HG02798 (cell line): ENCODE measurements at regions not wholly inside any gene's neighbourhood (a gene's known extent, or its start where the extent isn't known, plus 50 kb on each side); places are given as distances from the start of the nearest gene placed in this dataset.
"Not testable (repeated sequence)": the region's sequence is repeated elsewhere in the genome, so short reads cannot be mapped to it uniquely, and the experiment has no call there.

ENCODE experiments used
- ATAC-seq: cut with Tn5 transposase; IDR thresholded peaks from one replicate; pipeline ENCODE4 v1.9.1; 2021; ENCODE audit warnings: mild to moderate bottlenecking; ENCODE audit not compliant: unreplicated experiment, poor library complexity

DNA sequence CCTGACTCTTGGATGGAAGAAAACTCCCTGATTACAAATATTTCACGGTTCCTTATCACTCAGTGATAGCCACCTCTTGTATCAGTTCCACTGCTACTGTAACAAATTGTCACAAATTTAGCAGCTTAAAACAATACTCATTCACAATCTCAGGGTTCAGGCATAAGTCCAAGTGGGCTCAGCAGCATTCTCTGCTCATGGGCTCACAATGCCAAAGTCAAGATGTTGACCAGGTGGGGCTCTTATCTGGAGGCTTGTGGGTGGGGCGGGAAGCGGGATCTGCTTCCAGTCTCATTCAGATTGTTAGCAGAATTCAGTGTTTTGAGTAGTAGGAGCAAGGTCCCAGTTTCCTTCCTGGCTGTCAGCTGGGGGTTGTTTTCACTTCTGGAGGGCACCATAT, 137.3 kb upstream of the FAM78B start:
- no peak for ATAC-seq

DNA sequence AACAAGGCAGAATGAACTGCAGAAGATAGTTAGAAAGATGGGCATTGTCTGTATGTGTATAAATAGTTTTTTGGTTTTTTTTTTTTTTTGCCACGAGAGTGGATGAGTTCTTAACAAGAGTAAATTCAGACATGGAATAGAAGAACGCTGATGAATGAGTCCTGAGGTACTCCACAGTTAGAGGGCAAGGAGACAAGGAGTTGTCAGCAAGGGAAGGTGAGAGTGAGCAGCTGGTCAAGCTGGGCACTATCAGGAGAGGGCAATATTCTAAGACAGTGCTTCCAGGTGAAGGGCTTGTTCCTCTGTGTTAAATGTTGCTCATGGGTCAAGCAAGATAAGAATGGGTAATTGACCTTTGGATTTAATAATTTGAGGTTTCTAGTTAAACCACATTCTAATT, 138.6 kb upstream of the FAM78B start:
- no peak for ATAC-seq

DNA sequence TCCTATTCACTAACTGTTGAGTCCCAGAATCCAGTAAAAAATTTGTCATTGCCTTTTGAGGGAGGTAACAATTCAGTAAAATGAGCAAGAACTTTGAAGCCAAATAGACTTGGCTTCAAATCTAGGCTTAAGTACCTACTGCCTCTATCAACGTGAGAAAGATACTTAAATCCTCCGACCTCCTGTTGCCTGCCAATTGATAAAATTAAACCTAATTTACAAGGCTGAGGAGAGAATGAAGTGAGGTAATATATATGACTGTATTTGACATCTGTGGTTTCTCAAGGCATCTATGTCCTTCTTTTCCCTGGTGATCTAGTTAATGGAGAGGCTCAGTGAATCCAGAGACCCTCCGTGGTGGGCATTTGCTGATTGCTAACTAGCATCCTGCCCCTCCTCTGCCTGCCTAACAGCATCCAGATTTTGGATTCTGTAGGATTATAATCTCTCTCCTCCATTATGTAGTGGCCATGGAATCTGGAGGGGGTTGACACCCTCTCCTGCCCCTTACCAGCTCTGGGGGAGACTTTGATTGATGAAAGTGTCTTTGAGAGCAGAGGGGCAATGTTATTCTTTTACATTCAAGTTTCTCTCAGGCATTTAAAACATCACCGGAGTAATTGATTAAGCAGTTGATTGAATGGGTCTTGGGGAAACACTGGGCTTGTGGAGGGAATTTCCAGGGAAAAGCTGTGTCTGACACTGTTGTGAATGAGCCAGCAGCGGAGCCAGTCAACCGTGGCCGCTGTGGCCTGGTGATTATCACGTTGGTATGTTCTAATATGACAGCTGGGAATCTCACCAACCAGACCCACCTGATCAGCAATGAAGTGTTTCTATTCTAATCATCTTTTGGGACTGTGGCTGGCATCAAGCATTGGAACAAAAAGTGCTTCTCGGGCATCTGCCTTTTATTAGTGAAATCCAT, 140.7 kb upstream of the FAM78B start:
- no peak for ATAC-seq

DNA sequence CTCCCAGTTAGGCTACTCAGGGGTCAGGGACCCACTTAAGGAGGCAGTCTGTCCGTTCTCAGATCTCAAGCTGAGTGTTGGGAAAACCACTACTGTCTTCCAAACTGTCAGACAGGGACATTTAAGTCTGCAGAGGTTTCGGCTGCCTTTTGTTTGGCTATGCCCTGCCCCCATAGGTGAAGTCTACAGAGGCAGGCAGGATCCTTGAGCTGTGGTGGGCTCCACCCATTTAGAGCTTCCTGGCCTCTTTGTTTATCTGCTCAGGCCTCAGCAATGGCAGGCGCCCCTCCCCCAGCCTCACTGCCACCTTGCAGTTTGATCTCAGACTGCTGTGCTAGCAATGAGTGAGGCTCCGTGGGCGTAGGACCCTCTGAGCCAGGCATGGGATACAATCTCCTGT, 149.5 kb upstream of the FAM78B start:
- ATAC-seq = not testable (repeated sequence)

DNA sequence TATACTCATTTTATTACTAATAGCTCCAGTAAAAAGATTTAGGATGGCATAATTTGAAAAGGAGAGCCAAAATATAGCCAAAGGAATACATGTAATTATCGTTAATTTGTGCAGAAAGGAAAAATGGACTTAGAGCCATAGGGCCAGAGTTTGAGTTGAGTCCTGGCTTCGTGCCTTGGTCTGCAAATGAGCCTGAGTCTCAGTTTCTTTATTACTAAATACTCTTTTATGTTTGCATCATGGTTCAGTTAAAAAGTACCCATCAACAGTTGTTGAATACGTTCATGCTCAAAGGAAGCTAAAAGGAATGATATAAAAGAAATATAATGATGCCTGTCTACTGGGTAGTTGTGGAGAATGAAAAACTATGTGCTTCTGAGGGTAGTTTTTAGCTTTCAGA, 155.7 kb upstream of the FAM78B start:
- ATAC-seq = peak; percentile 66

DNA sequence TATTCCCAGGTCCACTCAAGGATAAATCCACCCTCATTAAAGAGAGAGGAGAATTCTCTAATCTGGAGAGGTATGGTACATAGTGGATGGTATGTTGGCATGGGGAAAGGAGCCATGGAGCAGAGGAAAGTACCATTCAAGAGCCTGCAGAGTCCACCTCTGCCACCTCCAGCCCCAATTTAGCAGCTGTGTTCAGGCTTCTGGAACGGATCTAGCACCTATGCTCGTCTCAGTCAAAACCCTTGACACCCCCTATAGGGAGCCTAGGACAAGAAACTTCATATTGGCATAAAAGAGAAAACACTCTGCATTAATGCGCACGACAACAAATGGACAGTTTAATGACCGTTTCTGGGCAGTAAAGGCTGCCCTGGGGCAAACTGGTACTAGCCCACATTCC, 161.1 kb upstream of the FAM78B start:
- ATAC-seq = no peak

DNA sequence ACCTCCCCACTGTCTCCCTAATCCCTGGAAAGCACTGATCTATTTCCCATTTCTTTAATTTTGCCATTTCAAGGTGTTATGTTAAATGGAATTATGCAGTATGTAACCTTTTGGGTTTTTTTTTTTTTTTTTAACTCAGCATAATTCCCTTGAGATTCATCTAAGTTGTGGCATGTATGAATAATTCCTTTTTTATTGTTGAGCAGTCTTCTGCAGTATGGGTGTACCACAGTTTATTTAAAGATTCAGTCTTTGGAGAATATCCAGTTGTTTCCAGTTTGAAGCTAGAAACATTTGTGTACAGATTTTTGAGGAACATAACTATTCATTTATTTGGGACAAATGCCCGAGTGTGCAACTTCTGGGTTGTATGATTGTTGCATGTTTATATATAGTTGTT, 162.2 kb upstream of the FAM78B start:
- ATAC-seq = no peak

DNA sequence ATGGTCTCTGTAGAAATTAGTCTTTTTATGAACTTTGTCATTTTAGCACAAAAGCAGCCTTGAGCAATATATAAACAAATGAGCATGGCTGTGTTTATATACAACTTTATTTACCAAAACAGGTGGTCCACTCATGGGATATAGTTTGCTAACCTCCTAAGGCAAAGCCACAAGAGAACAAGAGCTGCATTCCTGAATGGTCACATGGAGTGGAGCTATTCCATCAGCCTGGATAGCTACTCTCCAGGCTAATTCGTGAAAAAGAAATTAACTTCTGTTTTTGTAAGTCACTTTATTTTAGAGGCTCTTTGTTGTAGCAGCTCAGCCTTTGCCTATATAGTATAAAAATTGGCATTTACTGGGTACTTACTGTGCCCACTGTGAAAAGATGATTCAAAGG, 163.3 kb upstream of the FAM78B start:
- no peak for ATAC-seq

DNA sequence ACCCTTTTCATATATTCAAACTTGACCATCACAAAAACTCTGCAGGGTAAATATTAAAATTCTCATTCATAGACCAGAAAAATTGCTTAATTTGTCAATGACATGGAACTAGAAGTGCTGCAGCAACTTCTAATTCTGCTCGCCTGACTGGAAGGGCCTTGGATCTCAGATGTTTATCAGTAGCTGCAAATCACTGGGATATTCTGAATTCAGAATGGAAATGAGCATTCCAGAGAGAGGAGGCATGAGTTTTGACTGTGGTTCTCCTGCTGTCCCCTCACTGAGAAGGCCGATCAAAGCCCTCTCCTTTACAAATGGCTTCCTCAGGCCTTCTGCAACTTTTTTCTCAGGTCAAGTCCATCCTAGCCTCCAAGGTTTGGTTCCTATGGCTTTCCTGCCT, 171.3 kb upstream of the FAM78B start:
- ATAC-seq = no peak

DNA sequence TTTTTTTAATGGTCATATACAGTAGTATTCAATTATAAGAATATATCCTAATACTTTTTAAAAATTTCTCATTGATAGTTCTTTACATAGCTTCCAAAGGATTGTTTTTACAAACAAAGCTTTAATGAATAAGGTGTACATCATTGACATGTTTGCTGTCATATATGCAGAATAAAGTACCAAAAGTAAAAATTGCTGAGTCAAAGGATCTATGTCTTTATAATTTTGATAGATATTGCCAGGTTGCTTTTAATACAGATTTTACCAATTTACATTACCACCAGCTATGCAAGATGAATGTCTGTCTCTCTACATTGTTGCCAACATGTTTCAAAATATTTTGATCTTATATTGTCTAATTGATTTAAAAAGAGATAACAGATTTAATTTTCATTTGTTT, 173.9 kb upstream of the FAM78B start:
- no peak for ATAC-seq

DNA sequence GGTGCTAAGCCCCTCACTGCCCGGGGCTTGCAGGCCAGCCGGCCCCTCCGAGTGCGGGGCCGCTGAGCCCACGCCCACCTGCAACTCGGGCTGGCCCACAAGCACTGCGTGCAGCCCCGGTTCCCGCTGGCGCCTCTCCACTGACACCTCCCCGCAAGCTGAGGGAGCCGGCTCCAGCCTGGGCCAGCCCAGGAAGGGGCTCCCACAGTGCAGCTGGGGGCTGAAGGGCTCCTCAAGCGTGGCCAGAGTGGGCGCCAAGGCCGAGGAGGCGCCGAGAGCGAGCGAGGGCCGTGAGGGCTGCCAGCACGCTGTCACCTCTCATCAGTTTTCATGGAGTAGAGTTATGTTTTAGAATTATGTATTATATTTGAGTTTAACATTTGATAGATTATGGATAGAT, 176.5 kb upstream of the FAM78B start:
- ATAC-seq = no peak

DNA sequence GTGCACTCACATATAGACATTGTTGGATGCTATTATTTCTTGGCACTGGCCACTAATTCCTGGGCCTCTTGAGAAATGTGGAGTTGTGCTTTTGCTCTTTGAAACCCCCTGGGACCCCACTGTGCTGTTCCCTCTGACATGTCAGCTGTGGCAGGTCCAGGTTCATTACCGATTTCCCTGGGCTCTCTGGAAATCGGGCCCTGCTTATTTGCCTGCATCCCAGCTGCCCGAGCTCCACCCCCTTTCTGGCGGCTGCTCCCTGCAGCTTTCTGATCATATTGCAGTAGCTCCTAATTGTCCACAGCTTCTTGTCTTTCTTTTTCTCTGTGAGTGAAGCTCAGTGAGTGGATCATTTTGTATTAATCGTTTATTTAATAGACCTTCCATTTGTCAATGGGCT, 183.7 kb upstream of the FAM78B start:
- ATAC-seq = no peak

DNA sequence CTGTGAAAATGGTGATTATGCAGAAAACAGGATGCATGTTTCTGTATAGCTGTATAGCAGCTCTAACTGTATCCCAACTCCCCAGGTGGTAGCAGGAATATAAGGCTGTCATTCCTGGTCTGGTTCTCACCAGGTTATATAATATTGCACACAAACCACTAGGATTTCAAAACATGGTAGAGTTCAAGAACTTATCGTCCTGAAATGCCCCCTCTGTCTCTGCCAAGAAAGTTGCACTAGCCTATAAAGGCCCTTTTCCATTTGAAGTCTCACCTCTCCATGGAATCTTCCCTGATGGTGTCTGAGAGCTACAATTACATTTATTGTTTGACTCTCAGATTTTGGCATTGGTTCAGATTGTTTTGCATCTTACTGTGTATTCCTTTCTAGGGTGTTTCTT, 184.9 kb upstream of the FAM78B start:
- ATAC-seq = no peak

DNA sequence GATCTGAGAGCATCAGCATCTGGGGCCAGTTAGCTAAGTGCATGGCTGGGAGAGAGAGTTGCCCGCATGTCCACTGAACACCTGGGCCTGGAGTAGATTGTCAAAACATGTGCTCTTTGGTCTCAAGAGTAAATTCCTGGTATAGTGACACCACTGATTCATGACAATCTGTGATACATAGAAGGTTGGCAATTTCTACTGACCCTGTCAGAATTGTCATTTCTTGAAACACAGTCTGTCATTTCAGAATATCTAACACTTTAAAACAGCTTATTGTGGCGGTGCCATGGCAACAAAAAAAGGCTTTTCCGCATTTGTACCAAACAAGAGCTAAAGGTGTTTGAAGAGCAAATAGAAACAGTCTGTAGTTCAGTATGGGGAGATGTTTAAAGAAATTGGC, 186.4 kb upstream of the FAM78B start:
- no peak for ATAC-seq

DNA sequence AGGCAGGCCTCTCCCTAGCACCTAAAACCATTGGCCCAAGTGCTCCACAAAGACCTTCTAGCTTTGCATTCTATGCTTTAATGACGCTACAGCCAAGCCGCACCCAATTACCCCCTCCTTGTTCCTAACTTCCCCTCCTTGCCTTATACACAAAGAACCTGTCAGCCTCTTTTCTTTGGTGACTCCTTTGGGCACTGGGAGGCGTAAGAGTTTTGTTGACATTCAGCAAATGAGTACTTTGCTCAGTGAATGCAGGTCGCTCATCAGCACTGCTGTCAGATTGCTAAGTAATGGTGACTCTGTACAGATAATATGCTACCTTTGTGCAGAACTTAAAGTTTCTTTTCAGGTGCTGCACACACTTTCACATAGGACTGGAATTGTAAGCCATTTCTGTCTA, 187.6 kb upstream of the FAM78B start:
- no peak for ATAC-seq

DNA sequence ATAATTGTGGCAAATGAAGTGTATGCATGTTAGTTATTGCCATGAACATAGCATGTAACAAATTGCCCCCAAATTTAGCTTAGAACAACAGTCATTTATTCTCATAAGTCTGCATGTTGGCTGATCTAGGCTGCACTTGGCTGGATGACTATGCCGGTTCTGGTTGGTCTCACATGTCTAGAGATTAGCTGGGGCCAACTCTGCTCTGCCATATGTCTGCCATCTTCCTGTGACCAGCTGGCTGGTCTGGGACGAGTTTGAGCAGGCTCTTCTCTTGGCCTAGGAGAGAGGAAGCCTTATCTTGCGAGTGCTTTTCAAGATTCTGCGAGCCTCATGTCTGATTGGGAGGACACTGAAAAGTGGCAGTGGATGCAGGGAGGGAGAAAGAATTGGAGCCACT, 198.3 kb upstream of the FAM78B start:
- ATAC-seq = no peak

DNA sequence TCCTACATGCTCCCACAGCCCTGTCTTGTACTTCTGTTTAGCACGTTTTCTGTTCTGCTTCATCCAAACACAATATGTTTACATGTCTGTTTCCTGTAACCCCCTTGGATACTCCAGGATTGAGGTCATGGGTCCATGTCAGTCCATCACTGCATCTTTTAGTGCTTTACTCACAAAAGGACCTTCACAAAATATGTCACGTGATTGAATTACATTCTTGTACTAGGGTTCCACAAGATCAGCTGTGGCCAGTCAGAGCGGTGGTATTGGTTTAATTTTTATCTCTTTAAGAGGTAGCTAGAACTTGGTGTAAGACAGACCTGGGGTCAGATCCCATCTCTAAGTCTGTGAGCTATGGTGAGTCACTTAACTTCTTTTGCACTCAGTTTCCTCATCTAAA, 201.2 kb upstream of the FAM78B start:
- no peak for ATAC-seq

DNA sequence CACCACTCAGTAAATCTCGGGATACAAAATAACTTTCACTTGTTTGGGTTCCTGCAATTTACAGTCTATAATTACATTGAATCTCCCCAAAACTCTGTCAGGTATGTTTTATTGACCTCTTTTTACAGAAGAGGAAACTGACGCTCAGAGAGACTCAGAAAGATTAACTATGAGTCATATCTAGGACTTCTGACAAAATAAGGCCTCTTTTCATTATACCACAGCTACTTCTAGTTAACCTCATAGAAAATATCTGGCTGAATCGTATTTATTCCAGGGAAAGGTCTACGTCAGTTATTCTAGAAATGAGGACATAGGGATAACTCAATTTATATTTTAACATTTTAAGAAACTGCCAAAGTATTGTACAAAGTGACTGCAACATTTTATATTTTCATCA, 211.1 kb upstream of the FAM78B start:
- no peak for ATAC-seq

DNA sequence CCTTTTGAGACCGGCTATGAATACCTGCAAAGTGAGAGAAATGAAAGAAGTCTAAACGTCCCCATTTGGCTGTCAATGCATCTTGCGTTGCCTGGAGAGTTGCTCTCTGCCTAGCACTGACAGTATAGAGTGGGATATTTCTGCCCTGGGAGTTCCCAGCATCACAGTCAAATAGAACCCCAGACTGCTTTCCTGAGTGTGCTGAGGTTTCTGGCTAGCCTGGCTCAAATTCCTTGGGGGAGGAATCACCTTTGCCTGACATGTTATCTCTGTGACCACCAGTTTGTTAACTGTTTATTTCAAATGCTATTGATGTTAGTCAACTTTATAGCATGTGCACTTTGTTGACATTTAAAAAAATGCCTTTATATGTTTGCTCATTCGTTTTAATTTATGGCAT, 212.0 kb upstream of the FAM78B start:
- ATAC-seq = no peak

DNA sequence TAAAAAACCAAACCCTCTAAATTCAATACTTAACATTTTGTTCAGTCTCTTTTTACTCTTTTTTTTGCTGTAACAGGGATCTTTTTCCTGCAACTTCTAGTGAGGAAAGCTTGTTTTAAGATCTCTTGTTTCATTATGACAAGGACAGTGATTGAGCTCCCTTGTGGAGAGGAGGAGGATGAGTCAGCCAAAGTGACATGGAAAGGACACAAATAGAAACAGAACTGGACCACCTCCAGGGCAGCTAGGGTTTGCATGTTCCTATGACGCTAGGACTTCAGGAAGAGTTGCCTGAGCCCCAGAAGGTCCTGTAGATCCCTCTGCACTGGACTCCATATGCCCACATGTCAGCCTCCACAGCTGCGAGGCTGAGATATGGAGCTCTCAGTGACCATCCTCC, 212.6 kb upstream of the FAM78B start:
- no peak for ATAC-seq

DNA sequence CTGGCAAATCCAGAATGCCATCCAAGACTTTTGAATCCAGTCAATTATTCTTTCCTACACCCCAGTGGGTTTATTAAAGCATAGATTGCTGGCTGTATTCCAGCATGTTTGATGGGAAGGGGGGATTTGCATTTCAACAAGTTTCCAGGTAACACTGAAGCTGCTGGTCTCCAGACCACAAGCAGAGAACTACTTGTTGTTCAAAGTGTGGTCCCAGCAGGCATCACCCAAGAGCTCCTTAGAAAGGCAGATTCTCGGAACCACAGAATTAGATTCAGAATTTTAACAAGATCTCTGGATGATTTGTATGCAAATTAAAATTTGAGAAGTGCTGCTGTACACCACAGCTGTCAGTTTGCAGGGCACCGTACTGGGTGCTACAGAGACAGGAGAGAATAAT, 216.3 kb upstream of the FAM78B start:
- ATAC-seq = no peak

DNA sequence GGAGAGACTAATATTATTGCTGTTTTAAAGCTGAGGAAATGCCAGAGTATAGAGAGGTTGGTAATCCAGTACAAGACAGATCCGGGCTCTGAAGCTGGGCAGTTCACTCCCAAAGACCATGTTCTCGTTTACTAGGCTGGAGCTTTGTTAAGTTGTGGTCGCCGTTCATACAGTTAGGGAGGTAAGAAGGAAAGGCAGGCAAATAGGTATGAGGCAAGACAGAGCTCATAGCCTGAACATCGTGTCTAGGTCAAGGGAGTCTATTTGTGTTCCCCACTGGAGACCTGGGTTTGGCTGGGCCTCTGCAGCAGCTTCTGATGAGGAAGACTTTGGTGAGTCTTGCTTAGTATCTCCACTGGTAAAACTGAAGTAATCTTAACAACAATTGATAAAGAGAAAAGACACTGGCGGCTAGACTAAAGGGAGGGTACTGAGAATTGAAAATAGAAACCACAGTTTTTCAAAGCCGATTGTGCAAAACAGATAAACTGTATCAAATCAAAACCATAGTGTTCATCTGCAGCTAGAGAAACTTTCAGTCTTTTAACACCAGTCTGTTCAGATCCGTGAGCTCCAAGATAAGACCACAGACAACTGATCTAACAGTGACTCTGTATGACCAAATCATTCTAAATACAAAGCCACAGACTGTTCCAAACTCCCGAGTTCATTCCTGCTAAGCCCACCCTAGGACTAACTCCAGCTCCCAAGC, 217.0 kb upstream of the FAM78B start:
- no peak for ATAC-seq
